ENCODE measurements at regions not wholly inside any gene's neighbourhood (a gene's known extent, or its start where the extent isn't known, plus 50 kb on each side); places are given as distances from the start of the nearest gene placed in this dataset.
"Not testable (repeated sequence)": the region's sequence is repeated elsewhere in the genome, so short reads cannot be mapped to it uniquely, and the experiment has no call there.

GRCh38 chr5:91315701-91316100 is 67.4 kb downstream of the ARRDC3 start:
- Mint-ChIP-seq H3K27me3 (no peaks in the 10 kb centered on the region), H3K36me3 (ENCODE audit: insufficient read depth) (peaks cover 19% of the 10 kb centered on the region), H3K9me3 (no peaks in the 10 kb centered on the region), H3K4me3 (no peak overlapping the region), H3K4me1 (ENCODE audit: low read depth in 2 of 2) (peaks cover 41 to 45% of the 10 kb centered on the region in 2 donors), H3K27ac (peak overlapping the region; percentile 69 to 77)
- ATAC-seq (replicated peaks) (no peak), DNase-seq (no peak)

- no peaks in the 10 kb centered on the region for H3K9me3 Mint-ChIP-seq
- H3K36me3 Mint-ChIP-seq (ENCODE audit: insufficient read depth), result peaks cover 19% of the 10 kb centered on the region
- H3K4me3 Mint-ChIP-seq, result peak overlapping the region; percentile 28 to 37
- no peaks in the 10 kb centered on the region for H3K27me3 Mint-ChIP-seq
- peaks cover 41 to 47% of the 10 kb centered on the region in 2 donors for H3K4me1 Mint-ChIP-seq (ENCODE audit: low read depth in 2 of 2)
- ATAC-seq (replicated peaks) (peak; percentile 77), DNase-seq (peak; percentile 68 to 76 (median 70))
- peak overlapping the region; percentile 85 to 89 for H3K27ac Mint-ChIP-seq
These were observed 69.1 kb downstream of the ARRDC3 start for GRCh38 chr5:91313757-91314673.

- ATAC-seq (replicated peaks), result no peak
- H3K27ac Mint-ChIP-seq, result peak overlapping the region; percentile 85 to 98
- H3K9me3 Mint-ChIP-seq, result no peaks in the 10 kb centered on the region
- peak overlapping the region; percentile 49 to 69 for H3K4me3 Mint-ChIP-seq
- H3K4me1 Mint-ChIP-seq (ENCODE audit: low read depth in 2 of 2), result peaks cover 41 to 47% of the 10 kb centered on the region in 2 donors
- peaks cover 16% of the 10 kb centered on the region for H3K36me3 Mint-ChIP-seq (ENCODE audit: insufficient read depth)
- no peaks in the 10 kb centered on the region for H3K27me3 Mint-ChIP-seq
- DNase-seq, result no peak
These were observed 70.4 kb downstream of the ARRDC3 start for GRCh38 chr5:91312698-91313097.

GRCh38 chr5:91311697-91312501 is 71.2 kb downstream of the ARRDC3 start:
- Mint-ChIP-seq H3K36me3 (ENCODE audit: insufficient read depth) (peaks cover 16% of the 10 kb centered on the region), H3K9me3 (no peaks in the 10 kb centered on the region), H3K4me3 (peak overlapping the region; percentile 49 to 69), H3K27me3 (no peaks in the 10 kb centered on the region), H3K27ac (peak overlapping the region; percentile 85 to 98), H3K4me1 (ENCODE audit: low read depth in 2 of 2) (peaks cover 41 to 47% of the 10 kb centered on the region in 2 donors)
- ATAC-seq (replicated peaks), result peak; percentile 82
- DNase-seq, result peak; percentile 61 to 67 (median 63)

- Mint-ChIP-seq H3K4me1 (ENCODE audit: low read depth in 2 of 2) (peaks cover 41 to 47% of the 10 kb centered on the region in 2 donors), H3K36me3 (ENCODE audit: insufficient read depth) (peaks cover 17% of the 10 kb centered on the region), H3K4me3 (peak overlapping the region; percentile 49 to 69), H3K9me3 (no peaks in the 10 kb centered on the region), H3K27ac (peak overlapping the region; percentile 85 to 98), H3K27me3 (no peaks in the 10 kb centered on the region)
- ATAC-seq (replicated peaks) (peak; percentile 0), DNase-seq (no peak)
These were observed 71.9 kb downstream of the ARRDC3 start for GRCh38 chr5:91311168-91311696.

GRCh38 chr5:91308157-91308556 is 75.0 kb downstream of the ARRDC3 start:
- peaks cover 14% of the 10 kb centered on the region for H3K36me3 Mint-ChIP-seq (ENCODE audit: insufficient read depth)
- H3K4me1 Mint-ChIP-seq (ENCODE audit: low read depth in 2 of 2), result peaks cover 23 to 26% of the 10 kb centered on the region in 2 donors
- not testable (repeated sequence) for DNase-seq; H3K27me3 Mint-ChIP-seq; H3K4me3 Mint-ChIP-seq; ATAC-seq (replicated peaks); H3K9me3 Mint-ChIP-seq
- peak overlapping the region in 1 of 2 donors; percentile 38 for H3K27ac Mint-ChIP-seq

GRCh38 chr5:91307048-91307447 is 76.1 kb downstream of the ARRDC3 start:
- Mint-ChIP-seq H3K9me3 (no peaks in the 10 kb centered on the region), H3K27me3 (no peaks in the 10 kb centered on the region), H3K4me3 (no peak overlapping the region), H3K4me1 (ENCODE audit: low read depth in 2 of 2) (peaks cover 13 to 15% of the 10 kb centered on the region in 2 donors), H3K36me3 (ENCODE audit: insufficient read depth) (peaks cover 13% of the 10 kb centered on the region), H3K27ac (peak overlapping the region in 1 of 2 donors; percentile 16)
- ATAC-seq (replicated peaks) (no peak), DNase-seq (no peak)

- no peak overlapping the region for H3K4me3 Mint-ChIP-seq
- peak overlapping the region in 1 of 2 donors; percentile 16 for H3K27ac Mint-ChIP-seq
- no peaks in the 10 kb centered on the region for H3K9me3 Mint-ChIP-seq
- H3K4me1 Mint-ChIP-seq (ENCODE audit: low read depth in 2 of 2), result peaks cover 8 to 10% of the 10 kb centered on the region in 2 donors
- H3K36me3 Mint-ChIP-seq (ENCODE audit: insufficient read depth), result peaks cover 7% of the 10 kb centered on the region
- no peak for DNase-seq
- H3K27me3 Mint-ChIP-seq, result no peaks in the 10 kb centered on the region
- no peak for ATAC-seq (replicated peaks)
These were observed 76.6 kb downstream of the ARRDC3 start for GRCh38 chr5:91306497-91306896.

GRCh38 chr5:91305640-91306039 is 77.5 kb downstream of the ARRDC3 start:
- Mint-ChIP-seq H3K4me1 (ENCODE audit: low read depth in 2 of 2) (peaks cover 0 to 1% of the 10 kb centered on the region in 2 donors), H3K36me3 (ENCODE audit: insufficient read depth) (peaks cover 7% of the 10 kb centered on the region), H3K27ac (no peak overlapping the region), H3K27me3 (no peaks in the 10 kb centered on the region), H3K9me3 (no peaks in the 10 kb centered on the region), H3K4me3 (no peak overlapping the region)
- DNase-seq (no peak), ATAC-seq (replicated peaks) (no peak)

- DNase-seq; H3K36me3 Mint-ChIP-seq (ENCODE audit: insufficient read depth); H3K9me3 Mint-ChIP-seq; H3K27ac Mint-ChIP-seq; H3K27me3 Mint-ChIP-seq; ATAC-seq (replicated peaks); H3K4me1 Mint-ChIP-seq (ENCODE audit: low read depth in 2 of 2); H3K4me3 Mint-ChIP-seq: not testable (repeated sequence)
These were observed 79.1 kb downstream of the ARRDC3 start for GRCh38 chr5:91304015-91304414.

GRCh38 chr5:91302958-91303357 is 80.2 kb downstream of the ARRDC3 start:
- ATAC-seq (replicated peaks) (no peak), DNase-seq (no peak)
- peaks cover 7% of the 10 kb centered on the region for H3K36me3 Mint-ChIP-seq (ENCODE audit: insufficient read depth)
- no peaks in the 10 kb centered on the region for H3K27me3 Mint-ChIP-seq
- no peaks in the 10 kb centered on the region for H3K9me3 Mint-ChIP-seq
- H3K4me3 Mint-ChIP-seq, result no peak overlapping the region
- no peak overlapping the region for H3K27ac Mint-ChIP-seq
- H3K4me1 Mint-ChIP-seq (ENCODE audit: low read depth in 2 of 2), result no peaks in the 10 kb centered on the region

GRCh38 chr5:91302305-91302704 is 80.8 kb downstream of the ARRDC3 start:
- DNase-seq (no peak), ATAC-seq (replicated peaks) (no peak)
- H3K27me3 Mint-ChIP-seq, result no peaks in the 10 kb centered on the region
- H3K36me3 Mint-ChIP-seq (ENCODE audit: insufficient read depth), result peaks cover 7% of the 10 kb centered on the region
- no peak overlapping the region for H3K27ac Mint-ChIP-seq
- no peaks in the 10 kb centered on the region for H3K9me3 Mint-ChIP-seq
- H3K4me3 Mint-ChIP-seq, result no peak overlapping the region
- H3K4me1 Mint-ChIP-seq (ENCODE audit: low read depth in 2 of 2), result no peaks in the 10 kb centered on the region

- H3K36me3 Mint-ChIP-seq (ENCODE audit: insufficient read depth), result peaks cover 5% of the 10 kb centered on the region
- no peaks in the 10 kb centered on the region for H3K27me3 Mint-ChIP-seq
- ATAC-seq (replicated peaks) (no peak), DNase-seq (no peak)
- H3K4me3 Mint-ChIP-seq, result no peak overlapping the region
- no peak overlapping the region for H3K27ac Mint-ChIP-seq
- H3K4me1 Mint-ChIP-seq (ENCODE audit: low read depth in 2 of 2), result no peaks in the 10 kb centered on the region
- no peaks in the 10 kb centered on the region for H3K9me3 Mint-ChIP-seq
These were observed 81.8 kb downstream of the ARRDC3 start for GRCh38 chr5:91301106-91301846.

Measured in effector memory CD8-positive, alpha-beta T cell (primary cell).